Stomach smooth muscle (tissue), 2 donors: ENCODE measurements at regions not wholly inside any gene's neighbourhood (a gene's known extent, or its start where the extent isn't known, plus 50 kb on each side); places are given as distances from the start of the nearest gene placed in this dataset.
A peak's percentile ranks its signal among the peaks of the same experiment; 100 is the strongest.

Source experiments
- H3K27ac ChIP-seq: one replicate; pipeline ENCODE4 v1.7.0; 2013; ENCODE audit warnings: mild to moderate bottlenecking, low read length, inconsistent platforms
- H3K27me3 ChIP-seq, 2 donors: one replicate each; pipeline ENCODE4 v1.7.0; 2013; ENCODE audit warnings: low read length in 2 of 2; ENCODE audit not compliant: insufficient read depth in 2 of 2, control insufficient read depth in 1 of 2
- H3K36me3 ChIP-seq, 2 donors: one replicate each; pipeline ENCODE4 v1.7.0; 2013; ENCODE audit warnings: low read length in 2 of 2; ENCODE audit not compliant: control insufficient read depth in 2 of 2, insufficient read depth in 2 of 2
- H3K4me1 ChIP-seq: one replicate; pipeline ENCODE4 v1.7.0; 2013; ENCODE audit warnings: low read length; ENCODE audit not compliant: control insufficient read depth, insufficient read depth
- H3K4me3 ChIP-seq, 2 donors: one replicate each; pipeline ENCODE4 v1.7.0; 2013; ENCODE audit warnings: low read length in 2 of 2
- H3K9ac ChIP-seq, 2 donors: one replicate each; pipeline ENCODE4 v1.7.0; 2013; ENCODE audit warnings: low read length in 2 of 2, mild to moderate bottlenecking in 1 of 2
- H3K9me3 ChIP-seq, 2 donors: one replicate each; pipeline ENCODE4 v1.7.0; 2013; ENCODE audit warnings: low read length in 2 of 2; ENCODE audit not compliant: control insufficient read depth in 2 of 2
- donor health status: healthy.
- donor health status: Pancreatic carcinoma.

GRCh38 chr13:34161931-34162543, 344.1 kb downstream of the RFC3 start:
- H3K36me3 ChIP-seq, result no peaks in the 10 kb centered on the region
- peak overlapping the region; percentile 81 for H3K27ac ChIP-seq
- peak overlapping the region; percentile 7 to 42 for H3K9ac ChIP-seq
- peak overlapping the region; percentile 4 to 28 for H3K4me3 ChIP-seq
- no peaks in the 10 kb centered on the region for H3K9me3 ChIP-seq
- no peaks in the 10 kb centered on the region for H3K27me3 ChIP-seq
- H3K4me1 ChIP-seq, result peaks cover 6% of the 10 kb centered on the region

GRCh38 chr13:34162544-34162933, 344.6 kb downstream of the RFC3 start:
- H3K27ac ChIP-seq, result peak overlapping the region; percentile 81
- peaks cover 3% of the 10 kb centered on the region for H3K4me1 ChIP-seq
- peak overlapping the region; percentile 6 to 7 for H3K9ac ChIP-seq
- no peaks in the 10 kb centered on the region for H3K36me3 ChIP-seq
- H3K9me3 ChIP-seq, result no peaks in the 10 kb centered on the region
- peak overlapping the region; percentile 4 to 28 for H3K4me3 ChIP-seq
- H3K27me3 ChIP-seq, result no peaks in the 10 kb centered on the region

- H3K27ac ChIP-seq, result no peak overlapping the region
Measured at GRCh38 chr13:34164582-34164981, 346.6 kb downstream of the RFC3 start.

GRCh38 chr13:34165158-34165557, 347.2 kb downstream of the RFC3 start:
- peaks cover 3% of the 10 kb centered on the region for H3K4me1 ChIP-seq
- no peak overlapping the region for H3K9ac ChIP-seq
- H3K27ac ChIP-seq, result no peak overlapping the region
- no peaks in the 10 kb centered on the region for H3K36me3 ChIP-seq
- no peaks in the 10 kb centered on the region for H3K9me3 ChIP-seq
- no peak overlapping the region for H3K4me3 ChIP-seq
- H3K27me3 ChIP-seq, result no peaks in the 10 kb centered on the region

More at GRCh38 chr13:34164582-34164981, 346.6 kb downstream of the RFC3 start:
- Histone ChIP-seq H3K36me3 (no peaks in the 10 kb centered on the region), H3K4me1 (peaks cover 3% of the 10 kb centered on the region), H3K9me3 (no peaks in the 10 kb centered on the region), H3K4me3 (no peak overlapping the region), H3K27me3 (no peaks in the 10 kb centered on the region), H3K9ac (no peak overlapping the region)

GRCh38 chr13:34166406-34166805, 348.5 kb downstream of the RFC3 start:
- Histone ChIP-seq H3K36me3 (no peaks in the 10 kb centered on the region), H3K4me1 (peaks cover 3% of the 10 kb centered on the region), H3K4me3 (no peak overlapping the region), H3K9me3 (no peaks in the 10 kb centered on the region), H3K27ac (no peak overlapping the region), H3K27me3 (no peaks in the 10 kb centered on the region), H3K9ac (no peak overlapping the region)

- Histone ChIP-seq H3K27ac (no peak overlapping the region), H3K4me3 (no peak overlapping the region), H3K4me1 (peaks cover 3% of the 10 kb centered on the region), H3K9ac (no peak overlapping the region), H3K36me3 (no peaks in the 10 kb centered on the region), H3K27me3 (no peaks in the 10 kb centered on the region), H3K9me3 (no peaks in the 10 kb centered on the region)
Measured at GRCh38 chr13:34167347-34167746, 349.4 kb downstream of the RFC3 start.

GRCh38 chr13:34172048-34172447, 354.1 kb downstream of the RFC3 start:
- Histone ChIP-seq H3K9ac (no peak overlapping the region), H3K4me3 (no peak overlapping the region), H3K9me3 (no peaks in the 10 kb centered on the region), H3K27ac (no peak overlapping the region), H3K36me3 (no peaks in the 10 kb centered on the region), H3K4me1 (no peaks in the 10 kb centered on the region), H3K27me3 (no peaks in the 10 kb centered on the region)

- H3K4me3 ChIP-seq, result no peak overlapping the region
- H3K4me1 ChIP-seq, result no peaks in the 10 kb centered on the region
- H3K9ac ChIP-seq, result no peak overlapping the region
- H3K36me3 ChIP-seq, result no peaks in the 10 kb centered on the region
- no peaks in the 10 kb centered on the region for H3K9me3 ChIP-seq
- H3K27me3 ChIP-seq, result no peaks in the 10 kb centered on the region
- H3K27ac ChIP-seq, result no peak overlapping the region
Measured at GRCh38 chr13:34174671-34175145, 356.8 kb downstream of the RFC3 start.

- H3K4me3 ChIP-seq, result no peak overlapping the region
- H3K9ac ChIP-seq, result no peak overlapping the region
- no peaks in the 10 kb centered on the region for H3K9me3 ChIP-seq
- no peaks in the 10 kb centered on the region for H3K27me3 ChIP-seq
- no peaks in the 10 kb centered on the region for H3K36me3 ChIP-seq
- no peaks in the 10 kb centered on the region for H3K4me1 ChIP-seq
- no peak overlapping the region for H3K27ac ChIP-seq
Measured at GRCh38 chr13:34175551-34175950, 357.6 kb downstream of the RFC3 start.

- Histone ChIP-seq H3K9ac (no peak overlapping the region), H3K27ac (no peak overlapping the region), H3K4me3 (no peak overlapping the region), H3K36me3 (no peaks in the 10 kb centered on the region), H3K27me3 (no peaks in the 10 kb centered on the region), H3K4me1 (no peaks in the 10 kb centered on the region), H3K9me3 (no peaks in the 10 kb centered on the region)
Measured at GRCh38 chr13:34176633-34177032, 358.7 kb downstream of the RFC3 start.

- H3K9me3 ChIP-seq, result no peaks in the 10 kb centered on the region
- no peaks in the 10 kb centered on the region for H3K36me3 ChIP-seq
- no peak overlapping the region for H3K27ac ChIP-seq
- no peaks in the 10 kb centered on the region for H3K4me1 ChIP-seq
- H3K4me3 ChIP-seq, result no peak overlapping the region
- H3K27me3 ChIP-seq, result no peaks in the 10 kb centered on the region
- no peak overlapping the region for H3K9ac ChIP-seq
Measured at GRCh38 chr13:34179481-34179880, 361.5 kb downstream of the RFC3 start.
